Astrocyte (in vitro differentiated cells and primary cell): ENCODE measurements at regions not wholly inside any gene's neighbourhood (a gene's known extent, or its start where the extent isn't known, plus 50 kb on each side); places are given as distances from the start of the nearest gene placed in this dataset.

ENCODE experiments used
- CTCF ChIP-seq: IDR thresholded peaks from 2 replicates; pipeline ENCODE4 v1.5.1; 2011; ENCODE audit warnings: low read depth, mild to moderate bottlenecking, inconsistent platforms, low read length, moderate library complexity; ENCODE audit not compliant: insufficient read depth
- EZH2 ChIP-seq: IDR thresholded peaks from 2 replicates; pipeline ENCODE4 v1.6.1; 2012; ENCODE audit warnings: mild to moderate bottlenecking, low read length, inconsistent platforms; ENCODE audit not compliant: insufficient read depth

GRCh38 chr14:82896476-82896875, 1362.8 kb upstream of the SEL1L start:
- no peak for TF ChIP-seq CTCF
- no peak for TF ChIP-seq EZH2
